ENCODE measurements at regions not wholly inside any gene's neighbourhood (a gene's known extent, or its start where the extent isn't known, plus 50 kb on each side); places are given as distances from the start of the nearest gene placed in this dataset.
"Not testable (repeated sequence)": the region's sequence is repeated elsewhere in the genome, so short reads cannot be mapped to it uniquely, and the experiment has no call there.

DNA sequence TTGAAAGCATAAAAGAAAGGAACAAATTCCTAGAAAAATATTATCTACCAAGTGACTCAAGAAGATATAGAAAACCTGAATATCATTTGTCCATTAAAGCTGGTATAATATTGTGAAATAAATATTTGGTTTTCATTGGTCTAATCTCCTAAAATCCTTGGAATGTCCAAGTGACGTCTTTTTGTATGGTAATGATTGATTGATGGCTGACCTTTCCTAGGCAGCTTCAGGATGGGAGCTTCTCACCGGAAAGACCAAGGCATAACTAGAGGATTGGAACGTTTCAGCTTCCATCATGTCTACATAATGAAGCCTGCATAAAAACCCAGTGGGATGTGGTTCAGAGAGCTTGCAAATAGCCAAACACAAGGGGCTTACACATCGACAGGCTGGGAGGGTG is 57.6 kb upstream of the MAN1A1 start:
- TF ChIP-seq EP300 (IDR thresholded peaks at IDR 0.05): no peak
- no peak for TF ChIP-seq POLR2A (IDR thresholded peaks at IDR 0.05)
- TF ChIP-seq, protein P1, sequence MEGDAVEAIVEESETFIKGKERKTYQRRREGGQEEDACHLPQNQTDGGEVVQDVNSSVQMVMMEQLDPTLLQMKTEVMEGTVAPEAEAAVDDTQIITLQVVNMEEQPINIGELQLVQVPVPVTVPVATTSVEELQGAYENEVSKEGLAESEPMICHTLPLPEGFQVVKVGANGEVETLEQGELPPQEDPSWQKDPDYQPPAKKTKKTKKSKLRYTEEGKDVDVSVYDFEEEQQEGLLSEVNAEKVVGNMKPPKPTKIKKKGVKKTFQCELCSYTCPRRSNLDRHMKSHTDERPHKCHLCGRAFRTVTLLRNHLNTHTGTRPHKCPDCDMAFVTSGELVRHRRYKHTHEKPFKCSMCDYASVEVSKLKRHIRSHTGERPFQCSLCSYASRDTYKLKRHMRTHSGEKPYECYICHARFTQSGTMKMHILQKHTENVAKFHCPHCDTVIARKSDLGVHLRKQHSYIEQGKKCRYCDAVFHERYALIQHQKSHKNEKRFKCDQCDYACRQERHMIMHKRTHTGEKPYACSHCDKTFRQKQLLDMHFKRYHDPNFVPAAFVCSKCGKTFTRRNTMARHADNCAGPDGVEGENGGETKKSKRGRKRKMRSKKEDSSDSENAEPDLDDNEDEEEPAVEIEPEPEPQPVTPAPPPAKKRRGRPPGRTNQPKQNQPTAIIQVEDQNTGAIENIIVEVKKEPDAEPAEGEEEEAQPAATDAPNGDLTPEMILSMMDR (IDR thresholded peaks at IDR 0.05): no peak
- TF ChIP-seq POLR2AphosphoS5 (IDR thresholded peaks at IDR 0.05): no peak
- ATAC-seq: no peak
- Histone ChIP-seq H3K4me1 (no peaks in the 10 kb centered on the region), H3K27me3 (no peaks in the 10 kb centered on the region), H3K4me3 (no peak overlapping the region), H3K9me3 (peaks cover 0 to 34% (median 0%) of the 10 kb centered on the region in 3 donors), H3K27ac (no peak overlapping the region), H3K36me3 (no peaks in the 10 kb centered on the region)
- 35 to 40% methylated on average over 4 of the region's 4 CpGs for WGBS, 2 donors (ENCODE audit: low coverage in 1 of 2)

DNA sequence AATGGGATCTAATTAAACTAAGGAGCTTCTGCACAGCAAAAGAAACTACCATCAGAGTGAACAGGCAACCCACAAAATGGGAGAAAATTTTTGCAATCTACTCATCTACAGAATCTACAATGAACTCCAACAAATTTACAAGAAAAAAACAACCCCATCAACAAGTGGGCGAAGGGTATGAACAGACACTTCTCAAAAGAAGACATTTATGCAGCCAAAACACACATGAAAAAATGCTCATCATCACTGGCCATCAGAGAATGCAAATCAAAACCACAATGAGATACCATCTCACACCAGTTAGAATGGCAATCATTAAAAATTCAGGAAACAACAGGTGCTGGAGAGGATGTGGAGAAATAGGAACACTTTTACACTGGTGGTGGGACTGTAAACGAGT is 55.6 kb upstream of the MAN1A1 start:
- H3K27ac ChIP-seq, H3K27me3 ChIP-seq, ATAC-seq, H3K4me3 ChIP-seq, H3K36me3 ChIP-seq, H3K4me1 ChIP-seq: not testable (repeated sequence)
- 80 to 86% methylated on average over 2 of the region's 2 CpGs for WGBS, 2 donors (ENCODE audit: low coverage in 1 of 2)
- peaks cover 0 to 41% (median 0%) of the 10 kb centered on the region in 3 donors for H3K9me3 ChIP-seq

Small RNAs in the stretch of these regions (small RNA-seq; reads per million reads assigned to genes)
- gene COX6A1P3: 0 reads per million in 4 donors
- 0 reads per million in 4 donors for gene MIR3144
- 0.09 to 0.49 (median 0.26) reads per million in 4 donors for gene RNA5SP215
- 0 reads per million in 4 donors for gene RNU6-214P

Measured in gastroesophageal sphincter (tissue), 4 donors.